Adrenal gland (tissue), 9 donors: ENCODE measurements at regions not wholly inside any gene's neighbourhood (a gene's known extent, or its start where the extent isn't known, plus 50 kb on each side); places are given as distances from the start of the nearest gene placed in this dataset.
A peak's percentile ranks its signal among the peaks of the same experiment; 100 is the strongest.

Experiments used
- DNase-seq, 7 donors: peaks; one replicate each; pipeline ENCODE4 v3.0.0-alpha.2; 2019 to 2020
- H3K27ac ChIP-seq, 5 donors: fragments of 200-600 bp; sonication (generic) in 4 of 5; 1 replicate in 3 of 5; 2 replicates in 2 of 5; pipeline versions ENCODE4 v1.5.1 to v1.8.0; 2016 to 2020; ENCODE audit warnings: mild to moderate bottlenecking in 1 of 5
- H3K27me3 ChIP-seq: fragments of 200-600 bp; 2 replicates; pipeline ENCODE4 v1.8.0; 2021
- H3K36me3 ChIP-seq, 2 donors: fragments of 200-600 bp; replicated peaks in 1 of 2; 1 replicate in 1 of 2; 2 replicates in 1 of 2; pipeline versions ENCODE4 v1.5.1 to v1.8.0; 2018 to 2022
- H3K4me1 ChIP-seq, 2 donors: fragments of 200-600 bp; replicated peaks in 1 of 2; 1 replicate in 1 of 2; 2 replicates in 1 of 2; pipeline versions ENCODE4 v1.5.1 to v1.8.0; 2018 to 2021
- H3K4me3 ChIP-seq, 4 donors: fragments of 200-600 bp; sonication (generic) in 3 of 4; one replicate each; pipeline ENCODE4 v1.5.1; 2016 to 2018
- H3K9me3 ChIP-seq, 3 donors: fragments of 200-600 bp; sonication (generic) in 1 of 3; replicated peaks in 1 of 3; 1 replicate in 2 of 3; 2 replicates in 1 of 3; pipeline versions ENCODE4 v1.5.1 to v1.8.0; 2016 to 2021
- CTCF ChIP-seq, 6 experiments: fragments of 450-650 bp in 4 of 6; fragments of 200-600 bp in 2 of 6; sonication (generic) in 1 of 6; IDR thresholded peaks; 1 replicate in 5 of 6; 2 replicates in 1 of 6; pipeline versions ENCODE4 v1.5.1 to v1.8.0; 2016 to 2021; ENCODE audit warnings: antibody characterized with exemption in 6 of 6, mild to moderate bottlenecking in 2 of 6, moderate library complexity in 1 of 6
- POLR2A ChIP-seq, 2 donors: fragments of 450-650 bp; IDR thresholded peaks; one replicate each; pipeline ENCODE4 v1.6.1; 2017; ENCODE audit warnings: antibody characterized with exemption in 2 of 2, mild to moderate bottlenecking in 2 of 2, moderate library complexity in 1 of 2
- WGBS, 4 donors: extraction: QIAGEN DNeasy Blood & Tissue Kit in 2 of 4; methylation state at CpG; one replicate each; pipeline versions ENCODE4 v1.1.5 to v1.1.7; 2013 to 2017; 5-methylcytosine and 5-hydroxymethylcytosine counted together
- intact Hi-C, 2 donors: fragments of 100-400 bp; cut with DNase I; formaldehyde crosslinking; loops; one replicate each; pipeline versions ENCODE4 v1.14.1 to v1.15.0; 2022 to 2023
- donor health status: healthy with polysubstance abuse.
- donor health status: Bipolar disorder and iron deficiency.
- donor health status: DM: yes; HTN: yes; CAD: no.
- donor health status: DM: no; HTN: no; CAD: no.
- donor health status: DM: no; HTN: no; CAD: no.

- intact Hi-C loops: no loop called here
- Histone ChIP-seq H3K36me3 (no peaks in the 10 kb centered on the region), H3K27me3 (no peaks in the 10 kb centered on the region), H3K27ac (no peak overlapping the region), H3K4me1 (no peaks in the 10 kb centered on the region), H3K9me3 (no peaks in the 10 kb centered on the region), H3K4me3 (no peak overlapping the region)
- WGBS, 4 donors: 71 to 94% (median 80%) methylated on average over 4 of the region's 4 CpGs
- TF ChIP-seq POLR2A (IDR thresholded peaks at IDR 0.05): no peak
- no peak for TF ChIP-seq CTCF (IDR thresholded peaks at IDR 0.05)
- DNase-seq: no peak
Observed at GRCh38 chr1:222357252-222357651, 190.7 kb downstream of the HHIPL2 start.

- H3K36me3 ChIP-seq: no peaks in the 10 kb centered on the region
- no peaks in the 10 kb centered on the region for H3K4me1 ChIP-seq
- 80 to 90% (median 85%) methylated on average over 3 of the region's 3 CpGs for WGBS, 4 donors
- intact Hi-C loops: no loop called here
- TF ChIP-seq CTCF (IDR thresholded peaks at IDR 0.05): no peak
- TF ChIP-seq POLR2A (IDR thresholded peaks at IDR 0.05): no peak
- DNase-seq: peak in 1 of 7 donors; percentile 78
- H3K27me3 ChIP-seq: no peaks in the 10 kb centered on the region
- no peak overlapping the region for H3K27ac ChIP-seq
- H3K9me3 ChIP-seq: no peaks in the 10 kb centered on the region
- no peak overlapping the region for H3K4me3 ChIP-seq
Observed at GRCh38 chr1:222347627-222348026, 200.3 kb downstream of the HHIPL2 start.

GRCh38 chr1:222346955-222347354 is 200.9 kb downstream of the HHIPL2 start:
- no peaks in the 10 kb centered on the region for H3K36me3 ChIP-seq
- no peak for DNase-seq
- H3K9me3 ChIP-seq: no peaks in the 10 kb centered on the region
- no peak overlapping the region for H3K4me3 ChIP-seq
- WGBS, 4 donors: 92 to 94% (median 93%) methylated on average over 4 of the region's 4 CpGs
- H3K27ac ChIP-seq: no peak overlapping the region
- no peaks in the 10 kb centered on the region for H3K4me1 ChIP-seq
- intact Hi-C loops: no loop called here
- no peaks in the 10 kb centered on the region for H3K27me3 ChIP-seq
- TF ChIP-seq POLR2A (IDR thresholded peaks at IDR 0.05) (no peak), CTCF (IDR thresholded peaks at IDR 0.05) (no peak)

- no peaks in the 10 kb centered on the region for H3K36me3 ChIP-seq
- H3K9me3 ChIP-seq: no peaks in the 10 kb centered on the region
- H3K27me3 ChIP-seq: no peaks in the 10 kb centered on the region
- intact Hi-C loops: no loop called here
- DNase-seq: no peak
- no peak overlapping the region for H3K27ac ChIP-seq
- H3K4me1 ChIP-seq: no peaks in the 10 kb centered on the region
- WGBS, 4 donors: 60 to 78% (median 72%) methylated on average over 7 of the region's 7 CpGs
- no peak overlapping the region for H3K4me3 ChIP-seq
- TF ChIP-seq CTCF (IDR thresholded peaks at IDR 0.05): no peak
- TF ChIP-seq POLR2A (IDR thresholded peaks at IDR 0.05): no peak
Observed at GRCh38 chr1:222339376-222339947, 208.4 kb downstream of the HHIPL2 start.
